ENCODE measurements at regions not wholly inside any gene's neighbourhood (a gene's known extent, or its start where the extent isn't known, plus 50 kb on each side); places are given as distances from the start of the nearest gene placed in this dataset.
A peak's percentile ranks its signal among the peaks of the same experiment; 100 is the strongest.
"Not testable (repeated sequence)": the region's sequence is repeated elsewhere in the genome, so short reads cannot be mapped to it uniquely, and the experiment has no call there.

GRCh38 chrY:18393633-18394032, 152.9 kb upstream of the HSFY1 start:
- H3K4me3 ChIP-seq; in situ Hi-C loops (cut with MboI; ENCODE audit: low pct_unique_long_range_greater_than_20kb in 2 of 9, low sequenced_read_pairs in 9 of 9, unreplicated experiment in 9 of 9); H3K4me1 ChIP-seq (replicated peaks in 1 of 2); ATAC-seq (replicated peaks in 6 of 8); H3K27ac ChIP-seq: not testable (repeated sequence)
- WGBS, 10 experiments: no CpG with 5 or more reads among the region's 3 CpGs

GRCh38 chrY:18420846-18421245, 125.7 kb upstream of the HSFY1 start:
- H3K27ac ChIP-seq; H3K4me1 ChIP-seq (replicated peaks in 1 of 2); H3K4me3 ChIP-seq; in situ Hi-C loops (cut with MboI; ENCODE audit: low pct_unique_long_range_greater_than_20kb in 2 of 9, low sequenced_read_pairs in 9 of 9, unreplicated experiment in 9 of 9): not testable (repeated sequence)
- ATAC-seq (replicated peaks in 6 of 8): peak in 2 of 8 experiments; percentile 60 to 70

DNA sequence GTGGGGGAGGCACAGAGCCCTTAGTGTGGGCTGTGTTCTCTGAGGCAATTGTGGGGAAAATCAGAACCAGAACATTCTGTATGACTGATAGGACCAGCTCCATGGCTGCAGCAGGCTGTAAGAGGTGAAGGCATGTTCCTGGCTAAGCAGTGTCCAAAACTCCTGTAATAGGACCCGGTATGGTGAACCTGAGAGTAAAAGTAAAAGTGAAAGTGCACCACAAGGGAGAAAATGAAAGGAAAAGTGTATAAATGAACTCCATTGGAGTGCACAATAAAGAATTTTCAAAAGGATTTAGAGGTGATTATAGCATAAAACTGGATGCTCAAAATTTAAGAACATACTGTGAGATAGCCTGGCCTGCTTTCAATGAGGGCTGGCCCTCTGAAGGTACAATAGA, 125.1 kb upstream of the HSFY1 start:
- H3K27ac ChIP-seq; H3K4me3 ChIP-seq; in situ Hi-C loops (cut with MboI; ENCODE audit: low pct_unique_long_range_greater_than_20kb in 2 of 9, low sequenced_read_pairs in 9 of 9, unreplicated experiment in 9 of 9); H3K4me1 ChIP-seq (replicated peaks in 1 of 2): not testable (repeated sequence)
- ATAC-seq (replicated peaks in 6 of 8): peak in 2 of 8 experiments; percentile 22 to 47
- WGBS, 10 experiments: no CpG with 5 or more reads among the region's 1 CpG

GRCh38 chrY:18423970-18424608, 122.4 kb upstream of the HSFY1 start:
- peak in 6 of 8 experiments; percentile 33 to 63 (median 41) for ATAC-seq (replicated peaks in 6 of 8)
- H3K27ac ChIP-seq; H3K4me1 ChIP-seq (replicated peaks in 1 of 2); in situ Hi-C loops (cut with MboI; ENCODE audit: low pct_unique_long_range_greater_than_20kb in 2 of 9, low sequenced_read_pairs in 9 of 9, unreplicated experiment in 9 of 9); H3K4me3 ChIP-seq: not testable (repeated sequence)
- no CpG with 5 or more reads among the region's 16 CpGs for WGBS, 10 experiments

DNA sequence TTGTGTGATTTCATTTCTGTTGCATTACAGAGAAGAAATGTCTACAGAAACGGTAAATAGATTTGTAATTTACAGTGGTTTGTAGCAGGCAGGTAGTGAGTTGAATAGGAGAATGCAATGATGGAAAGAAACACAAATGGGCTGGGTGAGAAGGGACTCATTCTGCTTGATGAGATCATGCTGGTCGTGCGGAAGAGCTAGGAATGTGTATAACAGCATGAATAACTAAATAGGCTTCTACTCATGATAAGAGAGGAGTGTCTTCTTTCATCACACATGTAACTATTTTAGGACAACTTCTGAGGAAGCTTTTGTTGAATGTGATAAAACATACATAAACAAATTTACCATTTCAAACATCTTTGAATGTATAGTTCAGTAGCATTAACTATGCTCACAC, 113.0 kb upstream of the HSFY1 start:
- H3K4me1 ChIP-seq (replicated peaks in 1 of 2); H3K27ac ChIP-seq; H3K4me3 ChIP-seq; in situ Hi-C loops (cut with MboI; ENCODE audit: low pct_unique_long_range_greater_than_20kb in 2 of 9, low sequenced_read_pairs in 9 of 9, unreplicated experiment in 9 of 9): not testable (repeated sequence)
- peak in 3 of 8 experiments; percentile 37 to 66 (median 54) for ATAC-seq (replicated peaks in 6 of 8)
- WGBS, 10 experiments: no CpG with 5 or more reads among the region's 3 CpGs

GRCh38 chrY:18445853-18446252, 100.7 kb upstream of the HSFY1 start:
- H3K4me1 ChIP-seq (replicated peaks in 1 of 2); H3K27ac ChIP-seq; H3K4me3 ChIP-seq; in situ Hi-C loops (cut with MboI; ENCODE audit: low pct_unique_long_range_greater_than_20kb in 2 of 9, low sequenced_read_pairs in 9 of 9, unreplicated experiment in 9 of 9): not testable (repeated sequence)
- WGBS, 10 experiments: no CpG with 5 or more reads among the region's 11 CpGs
- peak in 4 of 8 experiments; percentile 45 to 85 (median 60) for ATAC-seq (replicated peaks in 6 of 8)

DNA sequence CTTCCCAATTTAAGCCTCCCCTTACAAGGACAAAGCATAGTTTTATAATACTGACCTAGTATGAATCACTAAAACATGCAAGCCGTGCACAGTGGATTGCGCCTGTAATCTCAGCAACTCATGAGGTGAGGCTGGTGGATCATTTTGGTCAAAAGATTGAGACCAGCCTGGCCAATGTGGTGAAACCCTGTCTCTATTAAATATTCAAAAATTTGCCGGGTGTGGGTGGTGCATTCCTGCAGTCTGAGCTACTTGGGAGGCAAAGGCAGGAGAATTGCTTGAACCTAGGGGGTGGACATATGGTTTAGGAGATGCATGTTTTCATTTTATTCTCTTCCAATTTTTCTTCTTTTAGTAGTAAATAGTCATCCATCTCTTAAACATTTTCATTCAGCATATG, 93.7 kb upstream of the HSFY1 start:
- H3K4me1 ChIP-seq (replicated peaks in 1 of 2); H3K4me3 ChIP-seq; in situ Hi-C loops (cut with MboI; ENCODE audit: low pct_unique_long_range_greater_than_20kb in 2 of 9, low sequenced_read_pairs in 9 of 9, unreplicated experiment in 9 of 9); H3K27ac ChIP-seq: not testable (repeated sequence)
- WGBS, 10 experiments: no CpG with 5 or more reads among the region's 3 CpGs
- peak in 2 of 8 experiments; percentile 61 to 87 for ATAC-seq (replicated peaks in 6 of 8)

DNA sequence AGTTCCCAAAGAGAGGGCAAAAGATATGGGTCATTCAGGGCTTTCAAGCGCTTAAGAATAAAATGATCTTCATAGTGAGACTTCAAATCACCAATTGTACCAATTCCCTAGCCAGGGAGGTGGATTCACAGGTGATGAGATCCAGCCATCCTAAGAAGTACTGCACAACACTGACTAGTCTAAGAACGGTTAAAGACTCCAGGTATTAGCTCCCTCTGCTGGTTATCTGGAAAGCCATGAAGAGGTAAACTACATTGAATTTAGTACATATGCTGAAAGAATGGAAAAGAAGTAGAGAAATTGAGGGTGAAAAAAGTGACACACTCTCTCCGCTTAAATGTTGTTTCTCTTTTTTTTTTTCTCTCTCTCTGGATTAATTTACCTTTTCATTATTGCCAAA, 87.4 kb upstream of the HSFY1 start:
- in situ Hi-C loops (cut with MboI; ENCODE audit: low pct_unique_long_range_greater_than_20kb in 2 of 9, low sequenced_read_pairs in 9 of 9, unreplicated experiment in 9 of 9); H3K4me3 ChIP-seq; H3K27ac ChIP-seq; H3K4me1 ChIP-seq (replicated peaks in 1 of 2): not testable (repeated sequence)
- peak in 4 of 8 experiments; percentile 34 to 75 (median 42) for ATAC-seq (replicated peaks in 6 of 8)
- no CpG with 5 or more reads among the region's 3 CpGs for WGBS, 10 experiments

DNA sequence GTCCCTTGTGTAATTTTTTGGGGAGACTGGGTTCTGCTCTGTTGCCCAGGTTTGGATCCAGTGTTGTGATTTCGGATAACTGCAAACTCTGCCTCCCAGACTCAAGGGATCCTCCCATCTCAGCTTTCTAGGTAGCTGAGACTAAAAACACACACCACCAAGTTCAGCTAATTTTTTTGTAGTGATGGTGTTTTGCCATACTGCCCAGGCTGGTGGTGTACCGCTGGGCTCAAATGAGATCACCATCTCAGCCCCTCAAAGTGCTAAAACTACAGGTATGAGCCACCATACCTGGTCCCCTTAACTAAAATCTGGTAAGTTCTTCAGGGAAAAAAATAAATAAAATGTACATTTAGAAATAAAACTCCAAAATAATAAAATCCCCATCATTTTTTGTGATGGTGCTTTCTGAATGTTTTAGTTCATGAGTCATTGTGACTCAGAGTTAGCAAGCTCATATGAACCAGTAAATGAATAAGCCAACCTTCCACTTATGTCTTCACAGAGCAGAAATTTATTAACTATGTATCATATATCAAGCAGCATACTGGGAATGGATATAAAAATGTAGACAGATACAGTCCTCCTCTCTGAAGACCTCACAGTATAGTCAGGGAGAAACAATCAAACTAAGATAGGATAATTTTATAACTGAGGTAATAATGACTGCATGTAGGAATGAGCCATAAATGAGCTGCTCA, 85.2 kb upstream of the HSFY1 start:
- H3K27ac ChIP-seq; H3K4me3 ChIP-seq; H3K4me1 ChIP-seq (replicated peaks in 1 of 2); in situ Hi-C loops (cut with MboI; ENCODE audit: low pct_unique_long_range_greater_than_20kb in 2 of 9, low sequenced_read_pairs in 9 of 9, unreplicated experiment in 9 of 9): not testable (repeated sequence)
- WGBS, 10 experiments: no CpG with 5 or more reads among the region's 2 CpGs
- ATAC-seq (replicated peaks in 6 of 8): peak in 5 of 8 experiments; percentile 19 to 91 (median 55)

DNA sequence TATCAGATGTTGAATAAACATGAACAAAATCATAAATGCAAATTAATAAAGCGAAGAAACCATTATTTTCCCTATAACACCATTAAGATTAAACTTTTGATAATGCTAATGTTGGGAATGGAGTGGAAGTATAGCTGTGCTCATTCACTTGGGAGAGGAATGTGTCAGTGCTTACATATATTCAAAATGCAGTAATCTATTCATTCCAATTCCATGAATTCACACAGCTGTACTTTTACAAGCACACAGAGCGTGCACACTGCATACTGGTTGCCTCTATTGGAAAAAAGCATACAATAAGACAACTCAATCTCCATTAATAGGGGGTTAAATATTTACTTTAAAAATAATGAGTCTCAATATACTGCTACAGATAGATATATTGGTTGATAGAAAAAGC, 81.7 kb upstream of the HSFY1 start:
- H3K4me1 ChIP-seq (replicated peaks in 1 of 2); H3K4me3 ChIP-seq; in situ Hi-C loops (cut with MboI; ENCODE audit: low pct_unique_long_range_greater_than_20kb in 2 of 9, low sequenced_read_pairs in 9 of 9, unreplicated experiment in 9 of 9); H3K27ac ChIP-seq: not testable (repeated sequence)
- peak in 3 of 8 experiments; percentile 90 to 95 (median 91) for ATAC-seq (replicated peaks in 6 of 8)
- no CpG with 5 or more reads among the region's 2 CpGs for WGBS, 10 experiments

DNA sequence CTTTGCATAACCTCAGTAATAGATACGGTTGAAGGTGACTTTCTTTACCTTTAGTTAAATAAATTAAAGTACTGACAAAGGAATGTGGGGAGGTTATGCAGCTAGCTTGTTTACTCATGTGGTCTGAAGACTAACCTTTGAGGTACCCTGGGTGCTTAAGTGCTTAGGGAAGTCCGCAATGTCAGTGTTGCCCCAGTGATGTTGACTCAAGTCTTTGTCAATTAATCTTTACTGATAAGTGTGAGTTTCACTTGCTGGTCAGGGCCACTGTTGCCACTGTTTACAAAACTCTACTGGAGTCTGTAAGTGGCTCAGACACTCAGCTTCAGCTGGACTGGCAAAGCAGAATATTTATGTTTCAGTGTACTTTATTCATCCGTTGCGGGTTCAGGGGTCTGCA, 79.9 kb upstream of the HSFY1 start:
- in situ Hi-C loops (cut with MboI; ENCODE audit: low pct_unique_long_range_greater_than_20kb in 2 of 9, low sequenced_read_pairs in 9 of 9, unreplicated experiment in 9 of 9); H3K4me1 ChIP-seq (replicated peaks in 1 of 2); H3K27ac ChIP-seq; H3K4me3 ChIP-seq: not testable (repeated sequence)
- WGBS, 10 experiments: no CpG with 5 or more reads among the region's 4 CpGs
- ATAC-seq (replicated peaks in 6 of 8): peak in 1 of 8 experiments; percentile 80

GRCh38 chrY:18483354-18483753, 63.2 kb upstream of the HSFY1 start:
- in situ Hi-C loops (cut with MboI; ENCODE audit: low pct_unique_long_range_greater_than_20kb in 2 of 9, low sequenced_read_pairs in 9 of 9, unreplicated experiment in 9 of 9); H3K27ac ChIP-seq; H3K4me3 ChIP-seq; H3K4me1 ChIP-seq (replicated peaks in 1 of 2); ATAC-seq (replicated peaks in 6 of 8): not testable (repeated sequence)
- no CpG with 5 or more reads among the region's 6 CpGs for WGBS, 10 experiments
